ENCODE measurements at regions not wholly inside any gene's neighbourhood (a gene's known extent, or its start where the extent isn't known, plus 50 kb on each side); places are given as distances from the start of the nearest gene placed in this dataset.

DNA sequence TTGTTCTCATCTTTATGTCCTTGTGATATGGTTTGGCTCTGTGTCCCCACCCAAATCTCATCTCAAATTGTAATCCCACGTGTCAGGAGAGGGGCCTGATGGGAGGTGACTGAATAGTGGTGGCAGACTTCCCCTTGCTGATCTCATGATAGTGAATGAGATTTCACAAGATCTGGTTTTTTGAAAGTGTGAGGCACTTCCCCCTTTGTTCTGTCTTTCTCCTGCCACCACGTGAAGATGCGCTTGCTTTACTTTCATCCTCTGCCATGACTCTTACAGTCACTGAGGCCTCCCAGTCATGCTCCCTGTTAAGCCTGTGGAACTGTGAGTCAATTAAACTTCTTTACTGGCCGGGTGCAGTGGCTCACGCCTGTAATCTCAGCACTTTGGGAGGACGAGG lies 161.0 kb downstream of the HERPUD2 start:
- no peak for DNase-seq

DNA sequence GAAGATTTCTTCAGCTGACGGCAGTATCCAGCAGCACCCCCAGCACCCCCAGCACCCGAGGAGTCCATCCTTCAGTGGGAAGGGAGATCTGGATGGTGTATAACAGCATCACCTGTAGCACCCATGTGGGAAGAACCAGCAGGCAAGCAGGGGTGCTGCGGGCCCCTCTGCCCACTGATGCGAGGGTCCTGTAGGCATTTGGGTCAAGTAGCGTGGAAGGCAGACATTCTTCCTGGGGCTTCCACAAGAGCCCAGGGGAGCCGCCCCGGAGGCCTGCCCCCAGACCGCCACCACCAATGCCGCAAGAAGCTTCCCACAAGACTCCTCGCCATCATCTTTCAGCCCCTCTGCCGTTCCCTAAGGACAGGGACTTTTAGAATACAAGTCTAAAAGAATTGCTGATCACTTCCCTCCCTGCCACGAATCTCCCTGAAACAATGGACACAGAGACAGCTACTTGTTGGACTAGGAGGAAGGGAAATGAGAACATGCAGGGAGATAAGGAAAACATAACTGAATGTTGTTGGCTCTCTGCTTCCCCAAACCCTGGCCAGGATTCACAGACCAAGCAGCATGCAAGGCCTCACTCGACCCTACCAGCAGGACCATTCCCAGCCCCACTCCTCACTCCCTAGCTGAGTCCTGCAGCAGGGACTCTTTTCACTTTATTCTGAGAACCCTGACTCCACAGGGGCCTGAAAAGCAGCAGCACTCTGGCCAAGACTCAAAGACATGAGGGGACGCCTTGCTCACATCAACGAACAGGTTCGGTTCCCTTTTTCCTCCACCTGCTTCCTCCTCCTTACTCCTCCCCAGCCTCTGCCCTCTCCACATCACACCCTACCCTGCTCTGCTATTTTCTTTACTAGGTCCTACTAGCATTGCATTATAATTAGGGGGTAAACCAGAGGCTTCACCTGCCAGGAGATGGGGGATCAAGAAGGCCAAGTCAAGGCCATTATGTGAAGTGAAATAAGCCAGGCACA lies 164.5 kb downstream of the HERPUD2 start:
- no peak for DNase-seq

DNA sequence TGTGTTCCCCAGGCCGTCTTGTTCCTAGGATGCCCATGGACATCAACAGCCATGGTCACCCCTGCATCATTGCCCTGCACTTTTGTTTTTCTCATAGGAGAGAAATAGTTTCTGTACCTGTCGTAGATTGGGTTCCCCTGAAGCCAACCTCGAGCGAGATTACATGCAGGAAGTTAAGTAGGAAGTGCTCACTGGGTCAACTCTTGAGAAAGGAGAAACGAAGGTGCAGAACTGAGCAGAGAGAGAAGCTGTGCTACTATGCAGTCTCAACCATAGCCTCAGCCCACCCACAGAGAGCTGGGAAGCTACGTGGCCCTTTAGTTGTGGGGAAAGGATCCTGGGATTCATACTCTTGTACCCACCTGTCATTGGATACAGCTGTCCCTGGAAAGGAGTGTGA lies 165.2 kb downstream of the HERPUD2 start:
- DNase-seq: no peak

DNA sequence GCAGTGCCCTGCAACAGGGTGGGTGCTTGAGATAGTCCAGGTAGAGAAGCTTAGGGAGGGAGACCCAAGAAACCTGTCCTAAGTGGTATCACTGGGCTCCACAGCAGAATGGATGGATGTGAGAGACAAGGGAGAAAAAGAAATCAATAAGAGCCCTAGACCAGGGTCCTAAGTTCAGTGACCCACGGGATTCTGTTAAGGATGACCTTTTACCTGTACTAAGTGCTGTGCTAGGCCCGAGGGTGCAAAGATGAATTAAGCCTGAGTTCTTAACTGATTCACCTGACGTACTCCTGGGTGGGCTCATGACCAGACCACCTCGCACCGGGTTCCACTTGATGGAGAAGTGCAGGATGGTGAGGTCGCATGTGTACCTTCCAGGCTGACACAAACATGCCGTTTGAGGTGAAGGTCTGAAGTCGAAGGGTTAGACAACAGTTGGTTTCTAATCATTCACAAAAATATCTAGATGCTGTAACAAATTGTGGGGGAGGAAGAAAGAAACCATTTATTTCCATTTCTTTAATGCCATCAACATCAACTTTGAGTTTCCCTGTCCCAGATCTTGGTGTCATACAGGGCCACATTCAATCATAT lies 166.5 kb downstream of the HERPUD2 start:
- no peak for DNase-seq

DNA sequence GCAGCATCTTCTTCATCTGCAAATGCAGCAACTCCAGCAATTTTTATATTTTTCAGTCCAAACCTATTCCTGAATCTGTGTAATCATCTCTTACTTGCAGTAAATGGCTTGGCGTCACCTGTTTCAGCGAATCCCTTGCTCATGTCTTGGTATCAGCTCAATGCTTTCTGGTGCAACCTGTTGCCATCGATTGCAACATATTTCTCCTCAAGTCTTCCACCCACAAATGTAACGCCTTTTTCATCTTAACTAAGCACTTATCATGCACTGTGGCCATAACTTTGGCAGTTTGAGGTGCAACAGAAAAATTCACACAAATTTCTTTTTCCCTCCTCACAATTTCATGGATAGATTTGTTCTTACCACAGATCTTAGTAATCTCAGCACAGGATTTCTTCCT lies 168.3 kb downstream of the HERPUD2 start:
- DNase-seq: peak; percentile 32

DNA sequence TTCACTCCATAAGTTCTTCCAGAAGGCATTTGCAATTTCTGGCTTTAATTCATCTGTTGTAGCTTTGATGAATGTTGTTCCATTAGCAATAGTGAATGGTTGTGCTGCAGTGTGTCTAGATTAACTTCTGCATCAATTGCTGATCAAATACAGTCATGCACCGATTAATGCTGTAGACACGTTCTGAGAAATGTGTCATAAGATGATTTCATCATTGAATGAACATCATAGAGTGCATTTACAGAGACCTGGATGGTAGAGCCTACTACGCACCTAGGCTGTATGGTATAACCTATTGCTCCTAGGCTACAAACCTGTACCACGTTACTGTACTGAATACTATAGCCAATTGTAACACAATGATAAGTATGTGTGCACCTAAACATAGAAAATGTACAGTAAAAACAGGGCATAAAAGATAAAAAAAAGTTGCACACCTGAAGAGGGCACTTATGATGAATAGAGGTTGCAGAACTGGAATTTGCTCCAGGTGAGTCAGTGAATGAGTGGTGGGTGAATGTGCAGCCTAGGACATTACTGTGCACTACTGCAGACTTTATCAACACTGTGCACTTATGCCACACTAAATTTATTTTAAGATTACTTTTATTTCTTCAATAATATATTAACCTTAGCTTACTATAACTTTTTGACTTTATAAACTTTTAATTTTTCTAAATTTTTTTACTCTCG lies 170.7 kb downstream of the HERPUD2 start:
- DNase-seq: no peak

DNA sequence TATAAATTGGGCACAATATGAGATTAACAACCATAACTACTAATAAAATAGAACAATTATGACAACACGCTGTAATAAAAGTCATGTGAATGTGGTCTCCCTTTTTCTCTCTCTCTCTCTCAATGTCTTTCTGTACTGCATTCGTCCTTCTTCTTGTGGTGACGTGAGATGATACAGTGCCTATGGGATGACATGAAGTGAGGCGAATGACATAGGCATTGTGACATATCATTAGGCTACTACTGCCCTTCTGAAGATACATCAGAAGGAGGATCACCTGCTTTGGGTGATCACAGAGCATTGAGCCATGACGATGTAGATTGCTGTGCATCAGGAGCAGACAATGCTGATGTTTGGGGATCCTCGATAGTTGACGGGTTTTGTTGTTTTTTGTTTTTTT lies 171.6 kb downstream of the HERPUD2 start:
- DNase-seq: no peak

DNA sequence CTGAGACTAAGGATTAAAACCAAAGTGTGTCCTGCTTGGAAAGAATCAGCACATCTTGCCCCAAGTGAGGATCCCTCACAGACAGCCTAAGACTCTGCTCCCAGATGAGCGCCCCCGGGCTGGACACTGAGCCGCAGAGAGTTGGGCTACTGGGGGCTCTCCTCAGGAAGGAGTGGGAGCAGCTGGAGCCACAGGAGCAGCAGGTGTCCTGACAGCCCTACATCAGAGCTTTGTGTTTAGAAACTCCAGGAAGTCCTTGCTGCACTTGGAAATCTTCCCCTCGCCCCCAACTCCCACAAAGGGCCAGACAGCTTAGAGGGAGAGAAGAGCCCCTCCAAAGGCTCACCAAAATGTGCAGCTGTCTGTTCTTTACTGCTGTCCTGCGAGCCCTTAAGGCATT lies 172.2 kb downstream of the HERPUD2 start:
- no peak for DNase-seq

DNA sequence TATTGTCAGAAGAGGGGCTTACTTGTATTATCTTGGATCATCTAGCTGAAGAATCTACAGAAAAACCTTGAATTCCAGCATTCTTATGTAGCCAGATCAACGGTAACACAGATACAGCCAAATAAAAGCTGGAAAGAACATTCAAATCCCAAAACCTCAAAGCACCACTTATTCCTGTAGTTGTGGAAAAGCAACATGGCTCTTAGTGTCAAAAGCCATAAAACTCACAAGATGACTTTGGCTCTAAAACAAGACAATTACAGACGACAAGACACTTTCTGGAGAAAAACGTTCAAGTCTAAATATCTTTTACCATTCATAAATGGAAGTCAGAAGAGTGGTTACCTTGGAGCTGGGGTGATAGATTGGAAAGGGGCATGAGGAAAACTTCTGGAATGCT lies 173.0 kb downstream of the HERPUD2 start:
- no peak for DNase-seq

DNA sequence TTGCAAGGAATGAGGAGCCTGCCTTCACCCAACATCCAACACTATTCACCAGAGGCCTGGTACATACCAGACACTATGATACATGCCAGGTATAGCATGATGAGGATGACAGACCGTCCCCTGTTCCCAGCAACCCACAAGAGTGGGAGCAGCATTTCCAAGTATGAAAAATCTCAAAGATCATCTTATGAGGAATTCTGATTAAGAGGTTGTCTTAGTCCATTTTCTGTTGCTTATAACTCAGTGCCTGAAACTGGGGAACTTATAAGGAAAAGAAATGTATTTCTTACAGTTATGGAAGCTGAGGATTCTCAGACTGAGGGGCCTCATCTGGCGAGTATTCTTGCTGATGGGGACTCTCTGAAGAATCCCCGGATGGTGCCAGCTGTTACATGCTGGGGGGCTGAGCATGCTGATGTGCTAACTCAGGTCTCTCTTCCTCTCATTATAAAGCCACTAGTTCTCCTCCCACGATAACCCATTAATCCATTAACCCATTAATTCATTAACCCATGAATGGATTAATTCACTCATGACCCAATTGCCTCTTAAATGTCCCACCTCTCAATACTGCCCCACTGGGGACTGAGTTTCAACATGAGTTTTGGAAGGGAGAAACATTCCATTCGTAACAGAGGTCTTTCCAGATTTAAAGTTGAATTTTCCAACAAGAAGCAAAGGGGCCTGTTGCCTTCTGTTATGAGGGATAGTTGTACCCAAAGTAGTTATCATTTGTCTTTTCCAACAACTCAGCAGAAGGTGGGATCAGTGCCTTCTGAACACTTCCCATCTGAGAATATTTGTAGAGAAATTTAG lies 173.9 kb downstream of the HERPUD2 start:
- no peak for DNase-seq

DNA sequence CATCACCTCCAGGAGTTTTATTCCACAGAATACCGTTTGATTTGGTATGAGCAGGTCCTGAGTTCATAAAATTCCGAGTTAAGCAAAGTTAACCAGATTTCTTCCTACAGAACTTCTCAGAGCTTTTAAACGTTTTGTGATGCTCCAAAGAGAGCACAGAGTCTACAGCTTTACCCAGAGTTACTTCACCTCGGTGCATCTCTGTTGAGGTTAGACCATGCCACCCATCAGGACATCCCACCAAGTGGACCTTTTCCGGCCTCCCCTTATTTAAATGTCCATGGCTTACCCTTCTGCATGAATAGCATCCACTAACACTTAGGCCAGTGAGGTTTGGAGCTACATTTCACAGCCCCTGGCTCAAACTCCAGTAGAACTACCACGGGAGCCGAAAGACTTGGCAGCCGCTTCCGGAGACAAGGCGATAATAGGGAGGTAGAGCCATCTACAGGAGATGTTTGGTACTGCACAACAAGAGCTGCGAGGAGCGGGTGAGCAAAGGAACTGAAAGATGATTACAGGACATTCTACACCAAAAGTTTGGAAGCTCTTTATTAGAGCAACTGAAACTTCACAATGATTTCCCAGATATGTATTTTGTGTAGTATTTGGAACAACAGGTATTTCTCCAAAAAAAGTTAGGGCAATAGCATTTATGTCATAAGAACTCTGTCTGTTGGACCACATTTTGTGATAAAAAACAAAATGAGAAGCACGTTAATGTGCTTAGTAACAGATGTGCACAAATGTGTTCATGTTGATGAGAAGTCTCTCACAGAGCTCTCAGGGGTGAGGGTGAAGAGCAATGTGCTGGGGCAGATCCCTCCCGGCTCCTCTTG lies 174.7 kb downstream of the HERPUD2 start:
- DNase-seq: peak; percentile 78

DNA sequence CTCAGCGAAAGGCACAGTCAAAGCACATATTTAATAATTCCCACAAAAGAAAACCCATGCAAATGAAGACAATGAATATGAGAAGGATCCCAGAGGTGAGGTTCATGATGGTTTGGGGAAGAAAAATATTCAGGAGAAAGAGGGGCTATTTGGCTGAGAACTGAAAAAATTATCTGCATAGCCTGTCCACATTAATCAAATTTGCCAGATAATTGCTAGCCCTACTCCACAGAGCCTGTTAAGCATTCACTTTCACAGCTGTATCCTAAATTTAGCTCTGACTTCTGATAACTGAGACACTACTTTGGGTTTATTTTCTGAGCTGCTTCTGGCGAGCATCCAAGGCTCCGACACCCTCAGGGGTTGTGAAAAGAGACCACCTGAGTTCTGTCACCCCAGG lies 176.2 kb downstream of the HERPUD2 start:
- no peak for DNase-seq

DNA sequence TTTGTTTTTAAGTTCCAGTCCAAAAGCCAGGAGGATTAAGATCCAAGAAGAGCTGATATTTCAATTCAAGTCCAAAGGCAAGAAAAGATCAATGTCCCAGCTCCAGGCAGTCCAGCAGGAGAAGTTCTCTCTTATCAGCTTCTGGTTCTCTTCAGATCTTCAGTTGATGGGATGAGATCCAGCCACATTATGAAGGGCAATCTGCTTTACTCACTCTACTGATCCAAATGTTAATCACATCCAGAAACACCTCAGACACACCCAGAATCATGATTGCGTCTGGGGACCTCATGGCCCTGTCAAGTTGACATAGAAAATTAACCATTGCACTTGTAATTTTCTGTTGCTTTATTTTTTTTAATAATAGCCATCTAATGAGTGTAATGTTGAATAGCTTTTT lies 178.4 kb downstream of the HERPUD2 start:
- DNase-seq: no peak

DNA sequence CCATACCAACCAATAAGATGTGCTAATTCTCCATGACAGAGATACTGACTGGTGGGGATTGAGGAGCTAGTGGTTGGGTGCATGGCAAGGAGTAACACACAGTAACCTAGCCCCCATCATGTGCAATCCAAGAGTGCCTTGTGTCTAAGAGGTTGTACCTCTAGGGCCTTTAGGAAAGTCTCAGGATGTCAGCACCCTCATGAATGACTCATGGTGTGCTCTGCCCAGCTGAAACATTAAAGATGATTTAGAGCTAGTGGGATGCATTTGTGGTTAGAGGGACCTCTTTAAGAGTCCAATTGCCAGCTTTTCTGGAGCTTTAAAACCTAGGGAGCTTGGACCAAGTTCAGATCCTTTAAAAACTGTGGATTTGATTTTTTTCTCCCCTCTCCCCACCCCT lies 181.1 kb downstream of the HERPUD2 start:
- DNase-seq: no peak

DNA sequence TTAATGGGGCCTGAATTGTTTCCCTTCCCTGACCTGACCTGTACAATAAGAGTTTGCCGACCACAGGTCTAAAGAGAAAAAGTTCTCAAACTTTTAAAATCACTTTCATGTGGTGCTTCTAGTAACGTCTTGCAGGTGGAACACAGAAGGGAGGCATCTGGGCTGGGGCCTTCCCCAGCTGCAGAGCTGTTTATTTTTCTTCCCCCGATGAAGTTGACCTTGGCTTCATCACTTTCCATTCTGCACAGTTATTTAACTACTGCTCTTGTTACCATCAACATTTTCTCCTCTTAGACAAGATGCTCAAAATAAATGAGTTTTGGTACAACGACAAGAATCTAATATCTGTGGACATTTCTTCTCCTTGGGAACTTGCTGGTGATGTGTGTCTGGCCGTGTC lies 181.7 kb downstream of the HERPUD2 start:
- DNase-seq: no peak

DNA sequence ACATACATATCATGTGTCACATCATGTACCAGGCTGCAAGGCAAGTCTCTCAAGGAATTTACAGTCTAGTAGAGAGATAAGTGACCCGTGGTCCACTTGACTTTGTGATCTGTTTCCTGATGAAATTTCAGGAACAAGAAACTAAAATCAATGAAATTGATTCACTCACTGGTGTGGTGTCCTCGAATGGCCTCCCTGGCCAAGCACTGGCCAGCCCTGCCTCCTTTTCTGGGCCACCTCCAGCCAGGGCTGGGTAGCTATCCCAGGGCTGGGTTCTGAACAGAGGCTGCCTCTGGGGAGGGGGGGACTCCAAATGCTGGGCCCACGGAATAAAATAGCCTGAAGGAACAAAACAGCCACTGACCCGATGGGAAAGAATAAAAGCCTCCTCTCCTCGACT lies 182.2 kb downstream of the HERPUD2 start:
- DNase-seq: no peak

DNA sequence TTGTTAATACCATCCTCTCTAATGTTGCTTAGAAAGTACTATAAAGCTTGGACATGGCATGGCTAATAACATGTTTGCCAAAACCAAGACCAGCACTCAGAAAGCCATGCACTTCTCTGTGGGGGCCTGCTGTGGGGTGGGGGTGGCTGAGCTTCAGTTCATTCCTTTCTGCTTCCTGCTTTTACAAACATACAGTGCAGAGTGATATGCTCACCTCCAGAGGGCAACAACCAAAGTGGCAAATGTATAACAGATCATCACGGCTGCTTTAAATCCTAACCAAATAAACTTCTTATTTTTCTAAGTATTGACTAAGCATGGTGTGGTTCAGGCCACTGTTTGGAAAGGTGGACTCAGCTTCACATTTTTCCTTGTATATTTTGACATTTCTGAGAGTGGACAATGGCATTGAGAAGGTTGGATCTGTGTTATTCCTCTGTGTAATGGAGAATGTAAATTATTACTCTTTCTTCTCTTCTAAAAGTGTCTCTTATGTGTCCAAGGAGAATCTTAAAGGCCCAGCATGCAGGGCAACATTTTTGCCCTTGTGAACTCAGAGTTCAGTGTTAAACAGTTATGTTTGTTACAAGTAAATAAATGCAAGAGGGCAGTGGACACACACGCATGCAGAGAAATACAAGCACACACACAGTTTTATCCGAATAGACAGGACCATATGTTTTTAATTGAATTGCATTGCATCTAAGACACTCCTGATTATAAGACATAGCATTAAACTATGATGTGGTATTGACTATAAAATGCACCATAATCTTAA lies 186.1 kb downstream of the HERPUD2 start:
- peak; percentile 1 for DNase-seq

DNA sequence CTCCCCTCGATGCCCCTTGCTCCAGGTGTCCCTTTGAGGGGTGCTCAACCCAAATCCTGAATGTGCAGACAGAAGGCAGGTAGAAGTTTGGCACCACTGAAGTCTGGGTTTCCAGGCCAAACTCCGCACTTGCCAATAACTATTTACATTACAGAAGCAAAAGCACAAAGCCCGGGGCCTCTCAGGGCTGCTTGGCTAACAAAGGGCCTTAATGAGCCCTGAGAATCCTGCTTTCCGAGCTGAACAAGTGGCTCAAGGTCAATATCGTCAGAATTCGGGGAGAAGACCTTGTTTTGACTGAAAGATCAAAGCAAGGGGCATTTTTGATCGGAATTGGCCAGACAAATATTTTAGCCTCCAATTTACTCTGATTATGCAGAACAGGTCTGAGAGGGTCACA lies 189.9 kb downstream of the HERPUD2 start:
- DNase-seq: no peak

DNA sequence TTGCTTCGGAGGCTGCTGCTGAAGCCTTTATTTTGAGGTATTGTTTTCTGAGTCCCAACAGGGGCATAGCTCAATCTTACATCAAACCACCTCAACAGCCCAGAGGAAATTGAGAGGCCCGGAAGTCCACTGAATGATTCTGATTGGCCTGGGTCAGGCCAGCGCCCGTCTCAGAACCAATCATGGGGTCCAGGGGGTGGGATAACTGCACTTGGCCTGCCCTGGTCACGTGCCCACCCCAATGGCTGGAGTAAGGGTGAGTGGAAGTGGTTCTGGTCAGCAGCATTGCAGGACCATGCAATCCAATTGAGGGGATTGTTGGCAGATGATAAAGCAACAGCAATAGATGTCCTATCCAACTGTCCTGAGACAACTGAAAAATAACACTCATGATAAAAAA lies 190.6 kb downstream of the HERPUD2 start:
- no peak for DNase-seq

DNA sequence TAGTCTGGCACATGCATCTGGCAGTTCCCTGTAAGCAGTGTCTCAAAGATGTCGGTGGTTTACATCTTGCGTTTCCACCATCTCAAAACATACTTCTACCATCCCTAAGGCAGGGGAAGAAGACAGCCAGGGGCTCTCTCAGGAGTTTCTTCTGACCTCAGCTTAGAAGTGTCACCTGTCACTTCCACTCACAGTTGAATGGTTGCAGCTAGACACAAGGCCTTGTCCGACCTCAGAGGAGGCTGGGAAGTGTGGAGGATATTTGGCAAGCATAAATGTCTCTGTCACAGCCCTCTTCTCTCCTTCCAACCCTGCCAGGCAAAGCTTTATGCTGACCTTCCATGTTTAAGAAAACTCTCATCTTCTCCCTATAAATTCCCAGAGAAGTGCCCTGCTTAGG lies 193.3 kb downstream of the HERPUD2 start:
- DNase-seq: no peak

DNA sequence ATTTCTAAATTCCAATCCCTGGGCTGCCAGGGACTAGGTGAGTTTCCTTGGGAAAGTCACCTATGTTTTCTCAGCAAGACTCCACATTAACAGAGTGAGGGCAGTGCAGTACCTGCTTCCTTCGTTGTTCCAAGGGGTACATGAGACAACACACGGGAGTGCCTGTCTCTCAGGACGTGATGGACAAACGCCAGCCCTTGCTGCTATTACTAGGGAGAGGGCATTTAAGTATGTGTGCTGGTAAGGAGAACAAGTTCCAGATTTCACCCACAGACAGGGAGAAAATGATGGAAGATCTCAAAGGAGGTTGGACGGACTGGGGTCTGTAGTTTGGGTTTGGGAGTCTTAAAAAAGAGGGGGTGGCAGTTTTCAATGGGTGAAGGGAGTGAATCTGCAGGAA lies 195.7 kb downstream of the HERPUD2 start:
- no peak for DNase-seq
